Parathyroid adenoma (tissue), 2 donors: ENCODE measurements at regions not wholly inside any gene's neighbourhood (a gene's known extent, or its start where the extent isn't known, plus 50 kb on each side); places are given as distances from the start of the nearest gene placed in this dataset.

Experiments used
- H2AFZ ChIP-seq: fragments of 300-600 bp; sonication (generic); one replicate; pipeline ENCODE4 v1.7.0; 2017; ENCODE audit warnings: antibody characterized with exemption, mild to moderate bottlenecking
- H3K27ac ChIP-seq: fragments of 300-600 bp; sonication (generic); one replicate; pipeline ENCODE4 v1.7.0; 2017
- H3K27me3 ChIP-seq: fragments of 300-600 bp; sonication (generic); one replicate; pipeline ENCODE4 v1.7.0; 2017; ENCODE audit warnings: low read length; ENCODE audit not compliant: control insufficient read depth, insufficient read depth
- H3K36me3 ChIP-seq: fragments of 300-600 bp; sonication (generic); one replicate; pipeline ENCODE4 v1.7.0; 2017; ENCODE audit warnings: low read length; ENCODE audit not compliant: control insufficient read depth, insufficient read depth
- H3K4me1 ChIP-seq: fragments of 300-600 bp; sonication (generic); one replicate; pipeline ENCODE4 v1.7.0; 2017; ENCODE audit warnings: control low read depth
- H3K4me2 ChIP-seq: fragments of 300-600 bp; sonication (generic); one replicate; pipeline ENCODE4 v1.7.0; 2017; ENCODE audit warnings: low read length
- H3K4me3 ChIP-seq: fragments of 300-600 bp; sonication (generic); one replicate; pipeline ENCODE4 v1.7.0; 2017; ENCODE audit warnings: low read depth, low read length
- H3K79me2 ChIP-seq: fragments of 300-600 bp; sonication (generic); one replicate; pipeline ENCODE4 v1.7.0; 2017; ENCODE audit warnings: control low read depth
- H3K9ac ChIP-seq: fragments of 300-600 bp; sonication (generic); one replicate; pipeline ENCODE4 v1.7.0; 2017; ENCODE audit warnings: mild to moderate bottlenecking
- H3K9me3 ChIP-seq: fragments of 300-600 bp; sonication (generic); one replicate; pipeline ENCODE4 v1.7.0; 2017; ENCODE audit warnings: low read length; ENCODE audit not compliant: control insufficient read depth
- TF ChIP-seq, protein P1 (sequence below): fragments of 300-600 bp; sonication (generic); IDR thresholded peaks from one replicate; pipeline ENCODE4 v1.7.0; 2017; ENCODE audit warnings: antibody characterized with exemption, mild to moderate bottlenecking
- donor health status: primary hyperparathyroidism.

DNA sequence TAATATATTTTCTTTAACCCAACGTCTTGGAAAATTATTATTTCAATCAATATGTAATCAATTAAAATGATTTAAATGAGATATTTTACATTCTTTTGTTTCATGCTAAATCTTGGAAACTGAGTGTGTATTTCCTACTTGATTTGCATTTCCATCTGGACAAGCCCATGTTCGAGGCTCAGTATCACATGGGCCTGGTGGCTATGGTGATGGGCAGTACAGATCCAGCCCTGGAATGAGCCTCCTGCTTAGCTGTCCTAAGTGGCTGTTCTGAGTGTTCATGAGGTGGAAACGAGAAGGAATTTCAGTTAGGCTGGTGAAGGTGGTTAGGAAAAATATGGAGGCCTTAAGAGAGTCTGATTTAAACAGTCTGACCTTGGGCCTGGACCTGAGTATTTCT is 73.0 kb upstream of the ATXN1 start:
- Histone ChIP-seq H3K4me2 (no peak overlapping the region), H3K4me1 (no peaks in the 10 kb centered on the region), H2AFZ (no peak overlapping the region), H3K27ac (no peak overlapping the region), H3K79me2 (no peaks in the 10 kb centered on the region), H3K4me3 (no peak overlapping the region), H3K9me3 (no peaks in the 10 kb centered on the region), H3K9ac (no peak overlapping the region), H3K36me3 (no peaks in the 10 kb centered on the region), H3K27me3 (no peaks in the 10 kb centered on the region)
- TF ChIP-seq, protein P1, sequence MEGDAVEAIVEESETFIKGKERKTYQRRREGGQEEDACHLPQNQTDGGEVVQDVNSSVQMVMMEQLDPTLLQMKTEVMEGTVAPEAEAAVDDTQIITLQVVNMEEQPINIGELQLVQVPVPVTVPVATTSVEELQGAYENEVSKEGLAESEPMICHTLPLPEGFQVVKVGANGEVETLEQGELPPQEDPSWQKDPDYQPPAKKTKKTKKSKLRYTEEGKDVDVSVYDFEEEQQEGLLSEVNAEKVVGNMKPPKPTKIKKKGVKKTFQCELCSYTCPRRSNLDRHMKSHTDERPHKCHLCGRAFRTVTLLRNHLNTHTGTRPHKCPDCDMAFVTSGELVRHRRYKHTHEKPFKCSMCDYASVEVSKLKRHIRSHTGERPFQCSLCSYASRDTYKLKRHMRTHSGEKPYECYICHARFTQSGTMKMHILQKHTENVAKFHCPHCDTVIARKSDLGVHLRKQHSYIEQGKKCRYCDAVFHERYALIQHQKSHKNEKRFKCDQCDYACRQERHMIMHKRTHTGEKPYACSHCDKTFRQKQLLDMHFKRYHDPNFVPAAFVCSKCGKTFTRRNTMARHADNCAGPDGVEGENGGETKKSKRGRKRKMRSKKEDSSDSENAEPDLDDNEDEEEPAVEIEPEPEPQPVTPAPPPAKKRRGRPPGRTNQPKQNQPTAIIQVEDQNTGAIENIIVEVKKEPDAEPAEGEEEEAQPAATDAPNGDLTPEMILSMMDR: no peak

DNA sequence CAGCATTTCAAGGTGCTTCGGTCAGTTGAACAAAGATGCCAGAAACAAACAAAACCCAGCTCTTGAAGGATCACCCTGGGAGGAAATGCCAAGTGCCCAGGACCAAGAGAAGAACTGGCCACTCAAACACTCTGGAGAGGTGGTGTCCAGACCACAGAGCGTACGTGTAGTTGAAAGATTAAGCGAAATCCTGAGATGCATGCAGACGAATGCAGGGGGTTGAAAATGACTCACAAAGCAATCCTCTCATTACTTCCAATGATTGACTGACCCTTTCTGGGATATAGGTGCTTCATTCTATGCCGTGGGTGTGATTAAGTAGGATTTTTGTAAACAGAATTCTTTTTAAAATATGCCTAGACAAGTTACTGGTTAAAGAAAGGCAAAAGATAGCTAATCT is 71.5 kb upstream of the ATXN1 start:
- H3K36me3 ChIP-seq: no peaks in the 10 kb centered on the region
- no peak overlapping the region for H3K27ac ChIP-seq
- TF ChIP-seq, protein P1: no peak
- H3K9ac ChIP-seq: no peak overlapping the region
- no peaks in the 10 kb centered on the region for H3K9me3 ChIP-seq
- no peaks in the 10 kb centered on the region for H3K27me3 ChIP-seq
- no peak overlapping the region for H2AFZ ChIP-seq
- H3K79me2 ChIP-seq: no peaks in the 10 kb centered on the region
- no peak overlapping the region for H3K4me3 ChIP-seq
- H3K4me2 ChIP-seq: no peak overlapping the region
- no peaks in the 10 kb centered on the region for H3K4me1 ChIP-seq

DNA sequence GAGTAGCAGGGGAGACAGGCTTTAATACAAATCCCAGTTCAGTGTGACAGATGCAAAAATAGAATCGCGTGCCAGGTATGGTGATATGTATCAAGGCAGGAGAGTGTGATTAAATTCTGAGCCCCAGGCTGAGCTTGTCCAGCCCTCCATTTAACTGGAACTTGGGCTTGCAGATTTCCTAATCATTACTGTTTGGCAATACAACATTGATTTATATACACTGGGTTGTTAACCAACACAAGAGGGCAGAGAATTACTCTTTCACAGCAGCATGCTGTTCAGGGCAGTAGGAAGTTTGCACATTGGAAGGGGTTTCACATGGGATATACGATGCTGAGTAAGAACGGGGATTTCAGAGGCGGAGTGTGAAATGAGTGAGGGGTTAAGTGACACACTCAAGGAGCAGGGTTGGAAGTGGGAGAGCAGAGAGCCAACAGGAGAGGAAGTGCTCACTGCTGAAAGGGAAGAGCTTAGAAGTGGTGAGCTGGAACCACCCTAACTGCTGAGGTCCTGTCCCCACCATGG is 70.8 kb upstream of the ATXN1 start:
- Histone ChIP-seq H3K9ac (no peak overlapping the region), H3K27me3 (no peaks in the 10 kb centered on the region), H3K79me2 (no peaks in the 10 kb centered on the region), H3K9me3 (no peaks in the 10 kb centered on the region), H2AFZ (no peak overlapping the region), H3K27ac (no peak overlapping the region), H3K36me3 (no peaks in the 10 kb centered on the region), H3K4me2 (no peak overlapping the region), H3K4me3 (no peak overlapping the region), H3K4me1 (no peaks in the 10 kb centered on the region)
- TF ChIP-seq, protein P1: no peak

GRCh38 chr6:16831136-16831535 is 69.9 kb upstream of the ATXN1 start:
- Histone ChIP-seq H3K9ac (no peak overlapping the region), H3K27ac (no peak overlapping the region), H3K36me3 (no peaks in the 10 kb centered on the region), H3K4me3 (no peak overlapping the region), H3K27me3 (no peaks in the 10 kb centered on the region), H3K9me3 (no peaks in the 10 kb centered on the region), H3K4me1 (no peaks in the 10 kb centered on the region), H2AFZ (no peak overlapping the region), H3K79me2 (no peaks in the 10 kb centered on the region), H3K4me2 (no peak overlapping the region)
- TF ChIP-seq, protein P1: no peak

DNA sequence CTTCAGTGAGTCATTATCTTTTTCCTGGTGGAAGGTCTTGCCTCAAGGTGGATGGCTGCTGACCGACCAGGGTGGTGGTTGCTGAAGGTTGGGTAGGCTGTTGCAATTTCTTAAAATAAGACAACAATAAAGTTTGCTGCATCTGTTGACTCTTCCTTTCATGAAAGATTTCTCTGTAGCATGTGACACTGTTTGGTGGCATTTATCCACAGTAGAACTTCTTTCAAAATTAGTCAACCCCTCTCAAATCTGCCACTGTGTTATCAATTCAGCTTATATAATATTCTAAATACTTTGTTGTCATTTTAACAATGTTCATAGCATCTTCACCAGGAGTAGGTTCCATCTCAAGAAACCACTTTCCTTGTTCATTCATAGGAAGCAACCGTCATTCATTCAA is 66.8 kb upstream of the ATXN1 start:
- no peak overlapping the region for H3K27ac ChIP-seq
- H3K27me3 ChIP-seq: no peaks in the 10 kb centered on the region
- H3K4me2 ChIP-seq: no peak overlapping the region
- H3K9me3 ChIP-seq: no peaks in the 10 kb centered on the region
- H3K79me2 ChIP-seq: no peaks in the 10 kb centered on the region
- H3K4me1 ChIP-seq: no peaks in the 10 kb centered on the region
- no peaks in the 10 kb centered on the region for H3K36me3 ChIP-seq
- no peak overlapping the region for H3K4me3 ChIP-seq
- H2AFZ ChIP-seq: no peak overlapping the region
- TF ChIP-seq, protein P1: no peak
- H3K9ac ChIP-seq: no peak overlapping the region
